ENCODE measurements at regions not wholly inside any gene's neighbourhood (a gene's known extent, or its start where the extent isn't known, plus 50 kb on each side); places are given as distances from the start of the nearest gene placed in this dataset.

GRCh38 chr10:85542152-85542551 lies 824.4 kb downstream of the GRID1 start:
- Mint-ChIP-seq H3K27ac (no peak overlapping the region), H3K9me3 (peaks cover 3% of the 10 kb centered on the region), H3K4me1 (peaks cover 30% of the 10 kb centered on the region), H3K36me3 (ENCODE audit: low read depth) (no peaks in the 10 kb centered on the region), H3K27me3 (ENCODE audit: low read depth, poor library complexity) (peaks cover 3% of the 10 kb centered on the region), H3K4me3 (no peak overlapping the region)
- peak; percentile 6 for DNase-seq
- no peak for TF ChIP-seq CTCF (IDR thresholded peaks at IDR 0.05)

- Mint-ChIP-seq H3K4me3 (no peak overlapping the region), H3K27me3 (ENCODE audit: low read depth, poor library complexity) (peaks cover 3% of the 10 kb centered on the region), H3K9me3 (peaks cover 3% of the 10 kb centered on the region), H3K4me1 (peaks cover 37% of the 10 kb centered on the region), H3K27ac (no peak overlapping the region), H3K36me3 (ENCODE audit: low read depth) (no peaks in the 10 kb centered on the region)
- no peak for TF ChIP-seq CTCF (IDR thresholded peaks at IDR 0.05)
- no peak for DNase-seq
Observed at GRCh38 chr10:85542936-85543730, 823.5 kb downstream of the GRID1 start.

- no peak for DNase-seq
- no peak for TF ChIP-seq CTCF (IDR thresholded peaks at IDR 0.05)
- peaks cover 3% of the 10 kb centered on the region for H3K9me3 Mint-ChIP-seq
Observed at GRCh38 chr10:85544956-85545355, 821.6 kb downstream of the GRID1 start.

GRCh38 chr10:85545874-85546273 lies 820.7 kb downstream of the GRID1 start:
- H3K27me3 Mint-ChIP-seq (ENCODE audit: low read depth, poor library complexity), result peaks cover 3% of the 10 kb centered on the region
- H3K27ac Mint-ChIP-seq, result no peak overlapping the region
- H3K9me3 Mint-ChIP-seq, result peaks cover 3% of the 10 kb centered on the region
- no peak for TF ChIP-seq CTCF (IDR thresholded peaks at IDR 0.05)
- H3K36me3 Mint-ChIP-seq (ENCODE audit: low read depth), result no peaks in the 10 kb centered on the region
- H3K4me3 Mint-ChIP-seq, result no peak overlapping the region
- H3K4me1 Mint-ChIP-seq, result peaks cover 39% of the 10 kb centered on the region
- no peak for DNase-seq

More at GRCh38 chr10:85544956-85545355, 821.6 kb downstream of the GRID1 start:
- H3K4me1 Mint-ChIP-seq, result peaks cover 39% of the 10 kb centered on the region
- H3K27ac Mint-ChIP-seq, result no peak overlapping the region
- no peak overlapping the region for H3K4me3 Mint-ChIP-seq
- H3K36me3 Mint-ChIP-seq (ENCODE audit: low read depth), result no peaks in the 10 kb centered on the region
- peaks cover 3% of the 10 kb centered on the region for H3K27me3 Mint-ChIP-seq (ENCODE audit: low read depth, poor library complexity)

- Mint-ChIP-seq H3K27ac (no peak overlapping the region), H3K27me3 (ENCODE audit: low read depth, poor library complexity) (peaks cover 3% of the 10 kb centered on the region), H3K4me3 (no peak overlapping the region), H3K4me1 (peaks cover 23% of the 10 kb centered on the region), H3K36me3 (ENCODE audit: low read depth) (no peaks in the 10 kb centered on the region), H3K9me3 (peaks cover 3% of the 10 kb centered on the region)
- DNase-seq, result no peak
- TF ChIP-seq CTCF (IDR thresholded peaks at IDR 0.05), result no peak
Observed at GRCh38 chr10:85547460-85548023, 819.1 kb downstream of the GRID1 start.
